ENCODE measurements at regions not wholly inside any gene's neighbourhood (a gene's known extent, or its start where the extent isn't known, plus 50 kb on each side); places are given as distances from the start of the nearest gene placed in this dataset.

DNA sequence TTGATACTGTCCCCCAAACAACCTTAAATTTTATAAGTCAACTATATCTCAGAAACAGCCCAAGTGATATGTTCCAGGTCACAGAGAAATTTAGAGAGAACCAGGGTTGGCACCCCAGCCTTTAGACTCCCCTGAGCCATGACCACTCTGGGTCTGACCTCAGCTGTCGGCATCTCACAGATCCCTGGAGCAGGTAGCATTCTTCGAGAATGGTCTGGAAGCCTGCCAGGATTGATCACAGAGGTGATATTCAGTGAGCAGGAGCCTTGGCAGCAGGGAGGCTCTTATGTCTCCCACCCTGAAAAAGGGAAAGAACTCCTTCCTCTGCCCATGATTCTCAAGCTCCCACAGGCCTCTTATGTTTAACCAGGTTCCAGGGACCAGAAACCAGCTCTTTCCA is 58.2 kb downstream of the PLK2 start:
- TF ChIP-seq, protein P1, sequence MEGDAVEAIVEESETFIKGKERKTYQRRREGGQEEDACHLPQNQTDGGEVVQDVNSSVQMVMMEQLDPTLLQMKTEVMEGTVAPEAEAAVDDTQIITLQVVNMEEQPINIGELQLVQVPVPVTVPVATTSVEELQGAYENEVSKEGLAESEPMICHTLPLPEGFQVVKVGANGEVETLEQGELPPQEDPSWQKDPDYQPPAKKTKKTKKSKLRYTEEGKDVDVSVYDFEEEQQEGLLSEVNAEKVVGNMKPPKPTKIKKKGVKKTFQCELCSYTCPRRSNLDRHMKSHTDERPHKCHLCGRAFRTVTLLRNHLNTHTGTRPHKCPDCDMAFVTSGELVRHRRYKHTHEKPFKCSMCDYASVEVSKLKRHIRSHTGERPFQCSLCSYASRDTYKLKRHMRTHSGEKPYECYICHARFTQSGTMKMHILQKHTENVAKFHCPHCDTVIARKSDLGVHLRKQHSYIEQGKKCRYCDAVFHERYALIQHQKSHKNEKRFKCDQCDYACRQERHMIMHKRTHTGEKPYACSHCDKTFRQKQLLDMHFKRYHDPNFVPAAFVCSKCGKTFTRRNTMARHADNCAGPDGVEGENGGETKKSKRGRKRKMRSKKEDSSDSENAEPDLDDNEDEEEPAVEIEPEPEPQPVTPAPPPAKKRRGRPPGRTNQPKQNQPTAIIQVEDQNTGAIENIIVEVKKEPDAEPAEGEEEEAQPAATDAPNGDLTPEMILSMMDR (IDR thresholded peaks at IDR 0.05; ENCODE audit: borderline replicate concordance, extremely low read depth, low read length, poor library complexity, severe bottlenecking): no peak
- no peak for TF ChIP-seq EZH2 (IDR thresholded peaks at IDR 0.05; ENCODE audit: borderline replicate concordance, low read depth, low read length, severe bottlenecking)
